GM23338 (cell line): ENCODE measurements at regions not wholly inside any gene's neighbourhood (a gene's known extent, or its start where the extent isn't known, plus 50 kb on each side); places are given as distances from the start of the nearest gene placed in this dataset.

Source experiments
- ATAC-seq: fragments of 200-7000 bp; cut with Tn5 transposase; 3 replicates; pipeline ENCODE4 v1.9.1; 2020
- DNase-seq: peaks from one replicate; pipeline ENCODE4 v3.0.0-alpha.2; 2015; ENCODE audit warnings: low spot score
- H2AFZ ChIP-seq: fragments of 200-600 bp; sonication (generic); 2 replicates; pipeline ENCODE4 v1.8.0; 2016; ENCODE audit warnings: antibody characterized with exemption, mild to moderate bottlenecking, moderate library complexity
- H3F3A ChIP-seq: fragments of 200-600 bp; sonication (generic); replicated peaks from 2 replicates; pipeline ENCODE4 v1.8.0; 2017; ENCODE audit warnings: antibody characterized with exemption, mixed run types, low read depth
- H3K27ac ChIP-seq: fragments of 200-600 bp; sonication (generic); 2 replicates; pipeline ENCODE4 v1.6.1; 2016; ENCODE audit warnings: low read depth
- H3K27me3 ChIP-seq: fragments of 200-600 bp; sonication (generic); 2 replicates; pipeline ENCODE4 v1.8.0; 2016; ENCODE audit warnings: mild to moderate bottlenecking, mixed run types, moderate library complexity; ENCODE audit not compliant: insufficient read depth
- H3K36me3 ChIP-seq: fragments of 200-600 bp; sonication (generic); 2 replicates; pipeline ENCODE4 v1.8.0; 2016; ENCODE audit warnings: mild to moderate bottlenecking; ENCODE audit not compliant: insufficient read depth
- H3K4me1 ChIP-seq: fragments of 200-600 bp; sonication (generic); 2 replicates; pipeline ENCODE4 v1.8.0; 2016; ENCODE audit warnings: mild to moderate bottlenecking, moderate library complexity; ENCODE audit not compliant: insufficient read depth
- H3K4me2 ChIP-seq: fragments of 200-600 bp; sonication (generic); 2 replicates; pipeline ENCODE4 v1.7.1; 2017; ENCODE audit warnings: mixed run types
- H3K4me3 ChIP-seq: fragments of 200-600 bp; sonication (generic); 2 replicates; pipeline ENCODE4 v1.6.1; 2016; ENCODE audit warnings: mixed run types
- H3K79me2 ChIP-seq: fragments of 200-600 bp; sonication (generic); replicated peaks from 2 replicates; pipeline ENCODE4 v1.8.0; 2017; ENCODE audit warnings: mild to moderate bottlenecking; ENCODE audit not compliant: insufficient read depth
- H3K9me2 ChIP-seq: fragments of 200-600 bp; sonication (generic); 2 replicates; pipeline ENCODE4 v1.8.0; 2017; ENCODE audit not compliant: insufficient read depth
- H4K20me1 ChIP-seq: fragments of 200-600 bp; sonication (generic); replicated peaks from 2 replicates; pipeline ENCODE4 v1.8.0; 2017; ENCODE audit warnings: mild to moderate bottlenecking; ENCODE audit not compliant: insufficient read depth
- H3K27ac Mint-ChIP-seq: 2 replicates; pipeline ENCODE4 v1.8.0; 2020; ENCODE audit warnings: inconsistent platforms, mild to moderate bottlenecking, moderate library complexity, mixed read lengths
- H3K27me3 Mint-ChIP-seq: 3 replicates; pipeline ENCODE4 v1.8.0; 2022; ENCODE audit warnings: low read depth, mild to moderate bottlenecking, moderate library complexity, mixed read lengths, inconsistent platforms; ENCODE audit not compliant: insufficient read depth, poor library complexity
- H3K36me3 Mint-ChIP-seq: 3 replicates; pipeline ENCODE4 v1.8.0; 2021; ENCODE audit warnings: low read depth, mild to moderate bottlenecking, inconsistent platforms, moderate library complexity, mixed read lengths
- H3K4me1 Mint-ChIP-seq: 3 replicates; pipeline ENCODE4 v1.8.0; 2020; ENCODE audit warnings: mild to moderate bottlenecking, inconsistent platforms, mixed read lengths
- H3K4me3 Mint-ChIP-seq: 3 replicates; pipeline ENCODE4 v1.8.0; 2021; ENCODE audit warnings: moderate library complexity, mild to moderate bottlenecking, inconsistent platforms, mixed read lengths
- H3K9me3 Mint-ChIP-seq: 3 replicates; pipeline ENCODE4 v1.8.0; 2020; ENCODE audit warnings: moderate library complexity, mild to moderate bottlenecking, inconsistent platforms, mixed read lengths
- CREB1 ChIP-seq: fragments of 250-450 bp; sonication (Bioruptor Pico); IDR thresholded peaks from 2 replicates; pipeline ENCODE4 v1.5.0; 2020; ENCODE audit warnings: low read depth, mild to moderate bottlenecking, moderate library complexity
- CTCF ChIP-seq, 2 experiments: fragments of 200-600 bp in 1 of 2; sonication (generic) in 1 of 2; conservative IDR thresholded peaks; 2 replicates each; pipeline versions ENCODE4 v1.5.1 to v1.6.1; 2016 to 2017; ENCODE audit warnings: antibody characterized with exemption in 2 of 2, low read depth in 2 of 2, mild to moderate bottlenecking in 2 of 2, moderate library complexity in 1 of 2
- ETS1 ChIP-seq: IDR thresholded peaks from 2 replicates; pipeline ENCODE4 v1.6.1; 2016; ENCODE audit warnings: antibody characterized with exemption
- EZH2 ChIP-seq: fragments of 200-600 bp; sonication (generic); IDR thresholded peaks from one replicate; pipeline ENCODE4 v1.8.0; 2017; ENCODE audit warnings: antibody characterized with exemption, mild to moderate bottlenecking, low read depth; ENCODE audit not compliant: unreplicated experiment
- EZH2phosphoT487 ChIP-seq: fragments of 200-600 bp; sonication (generic); IDR thresholded peaks from one replicate; pipeline ENCODE4 v1.8.1; 2018; ENCODE audit warnings: antibody characterized with exemption; ENCODE audit not compliant: unreplicated experiment
- JUNB ChIP-seq: IDR thresholded peaks from one replicate; pipeline ENCODE4 v1.6.1; 2016; ENCODE audit warnings: antibody characterized with exemption; ENCODE audit not compliant: unreplicated experiment
- NANOG ChIP-seq: IDR thresholded peaks from 2 replicates; pipeline ENCODE4 v1.6.1; 2016; ENCODE audit warnings: antibody characterized with exemption, borderline replicate concordance
- POLR2AphosphoS5 ChIP-seq: IDR thresholded peaks from 2 replicates; pipeline ENCODE4 v1.6.1; 2016; ENCODE audit warnings: antibody characterized with exemption, low read depth
- REST ChIP-seq: IDR thresholded peaks from one replicate; pipeline ENCODE4 v1.6.1; 2018; ENCODE audit warnings: antibody characterized with exemption; ENCODE audit not compliant: unreplicated experiment
- STAT1 ChIP-seq: IDR thresholded peaks from one replicate; pipeline ENCODE4 v1.6.1; 2016; ENCODE audit warnings: antibody characterized with exemption; ENCODE audit not compliant: unreplicated experiment
- ZNF114 ChIP-seq: fragments of 250-450 bp; sonication (Bioruptor Pico); IDR thresholded peaks from 2 replicates; pipeline ENCODE4 v1.5.0; 2020; ENCODE audit warnings: mild to moderate bottlenecking, moderate library complexity
- ZNF331 ChIP-seq: fragments of 250-450 bp; sonication (Bioruptor Pico); IDR thresholded peaks from 2 replicates; pipeline ENCODE4 v1.5.0; 2020; ENCODE audit warnings: low read depth, mild to moderate bottlenecking, moderate library complexity
- ZNF462 ChIP-seq: fragments of 250-450 bp; sonication (Bioruptor Pico); IDR thresholded peaks from 2 replicates; pipeline ENCODE4 v1.5.0; 2020; ENCODE audit warnings: mild to moderate bottlenecking, moderate library complexity

GRCh38 chr20:57075603-57076002 lies 190.8 kb downstream of the BMP7 start:
- H3K4me1 ChIP-seq: peaks cover 4% of the 10 kb centered on the region; the same call in 1 of the 2 replicates
- Mint-ChIP-seq H3K4me1 (peaks cover 23% of the 10 kb centered on the region; the same call in 2 of the 3 replicates), H3K27me3 (peaks cover 16% of the 10 kb centered on the region), H3K36me3 (peaks cover 2% of the 10 kb centered on the region; the same call in 1 of the 3 replicates), H3K9me3 (peaks cover 23% of the 10 kb centered on the region), H3K27ac (no peak overlapping the region), H3K4me3 (no peak overlapping the region)
- no peaks in the 10 kb centered on the region for H3K9me2 ChIP-seq
- ATAC-seq (no peak), DNase-seq (no peak)
- TF ChIP-seq JUNB: no peak
- no peak for TF ChIP-seq ZNF114 (CRISPR knock-in tag)
- TF ChIP-seq NANOG: no peak
- TF ChIP-seq POLR2AphosphoS5: no peak
- no peak for TF ChIP-seq ZNF462 (CRISPR knock-in tag)
- TF ChIP-seq CREB1: no peak
- no peak for TF ChIP-seq REST
- no peak for TF ChIP-seq ETS1
- no peak for TF ChIP-seq EZH2phosphoT487
- no peak for TF ChIP-seq EZH2
- TF ChIP-seq CTCF (conservative IDR thresholded peaks at IDR 0.05; ENCODE audit: low read depth in 2 of 2): no peak
- no peak for TF ChIP-seq STAT1
- no peak for TF ChIP-seq ZNF331
- H2AFZ ChIP-seq: no peak overlapping the region
- H3K27me3 ChIP-seq: no peaks in the 10 kb centered on the region
- H3K27ac ChIP-seq: no peak overlapping the region
- H3K79me2 ChIP-seq: no peaks in the 10 kb centered on the region
- H4K20me1 ChIP-seq: no peaks in the 10 kb centered on the region
- no peak overlapping the region for H3K4me2 ChIP-seq
- no peak overlapping the region for H3K4me3 ChIP-seq
- H3F3A ChIP-seq: no peaks in the 10 kb centered on the region
- no peaks in the 10 kb centered on the region for H3K36me3 ChIP-seq
